22Rv1 (cell line): ENCODE measurements at regions not wholly inside any gene's neighbourhood (a gene's known extent, or its start where the extent isn't known, plus 50 kb on each side); places are given as distances from the start of the nearest gene placed in this dataset.

Source experiments
- H3K27ac ChIP-seq: fragments of 450-650 bp; 2 replicates; pipeline ENCODE4 v1.5.1; 2017
- CTCF ChIP-seq: fragments of 450-650 bp; IDR thresholded peaks from 2 replicates; pipeline ENCODE4 v1.5.1; 2017; ENCODE audit warnings: mild to moderate bottlenecking
- ZFX ChIP-seq: fragments of 450-650 bp; IDR thresholded peaks from 2 replicates; pipeline ENCODE4 v1.6.1; 2017; ENCODE audit warnings: antibody characterized with exemption, borderline replicate concordance

DNA sequence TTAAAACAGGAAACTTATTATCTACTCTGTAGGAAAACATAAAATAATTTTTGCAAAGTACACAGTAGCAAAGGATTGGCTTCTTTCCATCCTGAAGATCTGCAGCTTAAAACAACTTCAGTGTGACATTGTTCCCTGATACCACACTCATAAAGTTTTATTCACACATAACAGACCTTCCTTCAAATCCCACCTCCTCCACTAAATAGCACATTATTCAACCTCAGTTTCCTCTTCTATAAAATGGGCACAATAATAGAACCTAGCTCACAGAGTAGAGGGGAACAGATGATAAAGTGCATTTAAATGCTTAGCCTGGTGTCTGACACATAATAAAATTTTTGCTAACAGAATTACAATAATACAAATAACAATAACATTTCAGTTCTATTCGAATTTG, 250.4 kb upstream of the RBBP8 start:
- TF ChIP-seq CTCF (no peak), ZFX (no peak)
- H3K27ac ChIP-seq = peak overlapping the region; percentile 59

GRCh38 chr18:22683196-22683676, 249.9 kb upstream of the RBBP8 start:
- peak overlapping the region; percentile 59 for H3K27ac ChIP-seq
- TF ChIP-seq CTCF (no peak), ZFX (no peak)

DNA sequence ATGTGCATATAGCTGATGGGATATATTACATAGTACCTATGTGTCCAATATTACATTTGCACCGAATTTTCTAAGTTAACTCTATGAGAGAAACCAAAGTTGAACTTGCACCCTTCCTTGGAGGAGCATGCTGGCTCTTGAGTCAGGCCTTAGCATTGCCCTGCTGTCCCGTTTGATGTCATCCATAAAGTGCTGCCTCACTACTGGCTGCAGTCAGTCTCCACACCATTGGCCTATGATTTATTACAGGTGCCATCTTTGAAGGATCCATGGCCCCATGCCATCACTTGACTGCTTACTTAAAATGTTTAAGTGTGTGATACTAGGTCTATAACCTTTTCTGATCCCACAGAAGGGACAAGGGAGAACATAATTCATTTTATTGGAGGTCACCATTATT, 249.3 kb upstream of the RBBP8 start:
- TF ChIP-seq CTCF (no peak), ZFX (no peak)
- peak overlapping the region; percentile 59 for H3K27ac ChIP-seq

- H3K27ac ChIP-seq = no peak overlapping the region
- TF ChIP-seq ZFX = no peak
- no peak for TF ChIP-seq CTCF
Measured at GRCh38 chr18:22684268-22684667, 248.9 kb upstream of the RBBP8 start.

DNA sequence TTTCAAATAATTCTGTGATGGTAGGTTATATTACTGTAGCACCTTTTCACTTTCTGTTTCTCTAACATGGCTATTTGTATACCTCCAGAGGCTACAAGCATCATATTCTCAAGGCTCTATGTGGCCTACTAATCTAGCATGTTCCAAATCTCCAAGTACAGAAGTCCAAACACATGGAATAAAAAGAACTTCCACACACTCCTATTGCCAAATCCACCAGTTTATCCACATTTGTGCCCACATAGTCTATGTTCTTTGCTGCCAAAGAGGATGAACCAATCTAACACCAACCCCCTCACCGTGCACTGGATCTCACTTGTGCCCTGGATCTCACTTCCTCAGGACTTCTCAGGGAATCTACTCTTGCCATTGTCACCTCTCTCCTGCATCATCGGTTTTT, 247.3 kb upstream of the RBBP8 start:
- H3K27ac ChIP-seq = no peak overlapping the region

GRCh38 chr18:22687892-22688680, 245.0 kb upstream of the RBBP8 start:
- no peak for TF ChIP-seq ZFX
- TF ChIP-seq CTCF = no peak
- no peak overlapping the region for H3K27ac ChIP-seq

More for the DNA sequence above, 247.3 kb upstream of the RBBP8 start:
- no peak for TF ChIP-seq ZFX
- TF ChIP-seq CTCF = no peak

DNA sequence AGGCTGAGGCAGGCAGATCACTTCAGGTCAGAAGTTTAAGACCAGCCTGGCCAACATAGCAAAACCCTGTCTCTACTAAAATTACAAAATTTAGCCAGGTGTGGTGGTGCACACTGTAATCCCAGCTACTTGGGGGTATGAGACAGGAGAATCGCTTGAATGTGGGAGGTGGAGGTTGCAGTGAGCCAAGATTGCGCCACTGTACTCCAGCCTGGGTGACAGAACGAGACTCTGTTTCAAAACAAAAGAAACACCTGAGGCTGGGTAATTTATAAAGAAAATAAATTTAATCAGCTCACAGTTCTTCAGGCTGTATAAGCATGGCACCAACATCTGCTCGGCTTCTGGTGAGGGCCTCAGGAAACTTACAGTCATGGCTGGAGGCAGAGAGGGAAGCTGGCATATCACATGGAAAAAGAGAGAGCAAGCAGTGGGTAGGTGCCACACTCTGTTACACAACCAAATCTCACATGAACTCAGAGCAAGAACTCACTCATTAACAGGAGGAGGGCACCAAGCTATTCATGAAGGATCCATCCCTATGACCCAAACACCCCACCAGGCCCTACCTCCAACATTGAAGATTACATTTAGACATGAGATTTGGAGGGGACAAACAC, 244.1 kb upstream of the RBBP8 start:
- TF ChIP-seq ZFX = no peak
- H3K27ac ChIP-seq = no peak overlapping the region
